ENCODE measurements at regions not wholly inside any gene's neighbourhood (a gene's known extent, or its start where the extent isn't known, plus 50 kb on each side); places are given as distances from the start of the nearest gene placed in this dataset.

GRCh38 chr10:27330074-27330473, 89.5 kb upstream of the ACBD5 start:
- no peak for TF ChIP-seq POLR2AphosphoS5 (IDR thresholded peaks at IDR 0.05; ENCODE audit: low read depth, low read length)
- no peak for TF ChIP-seq TAF1 (IDR thresholded peaks at IDR 0.05; ENCODE audit: borderline replicate concordance, insufficient read depth, low read length)
- no peak for TF ChIP-seq REST (IDR thresholded peaks at IDR 0.05; ENCODE audit: insufficient read depth in 1 of 2, low read depth in 2 of 2, low read length in 2 of 2)
- TF ChIP-seq FOXP2 (optimal IDR thresholded peaks at IDR 0.05; ENCODE audit: borderline replicate concordance, extremely low read depth, extremely low read length, insufficient read depth), result no peak
- TF ChIP-seq SIN3A (IDR thresholded peaks at IDR 0.05; ENCODE audit: borderline replicate concordance, insufficient read depth, low read length), result no peak
